NCI-H2029 (cell line): ENCODE measurements at regions not wholly inside any gene's neighbourhood (a gene's known extent, or its start where the extent isn't known, plus 50 kb on each side); places are given as distances from the start of the nearest gene placed in this dataset.
"Not testable (repeated sequence)": the region's sequence is repeated elsewhere in the genome, so short reads cannot be mapped to it uniquely, and the experiment has no call there.

Source experiments
- DNase-seq: peaks from one replicate; lab custom pipeline; 2025; lab: John Stamatoyannopoulos, UW

GRCh38 chr3:112736805-112737566, 96.0 kb upstream of the CCDC80 start:
- DNase-seq = no peak

DNA sequence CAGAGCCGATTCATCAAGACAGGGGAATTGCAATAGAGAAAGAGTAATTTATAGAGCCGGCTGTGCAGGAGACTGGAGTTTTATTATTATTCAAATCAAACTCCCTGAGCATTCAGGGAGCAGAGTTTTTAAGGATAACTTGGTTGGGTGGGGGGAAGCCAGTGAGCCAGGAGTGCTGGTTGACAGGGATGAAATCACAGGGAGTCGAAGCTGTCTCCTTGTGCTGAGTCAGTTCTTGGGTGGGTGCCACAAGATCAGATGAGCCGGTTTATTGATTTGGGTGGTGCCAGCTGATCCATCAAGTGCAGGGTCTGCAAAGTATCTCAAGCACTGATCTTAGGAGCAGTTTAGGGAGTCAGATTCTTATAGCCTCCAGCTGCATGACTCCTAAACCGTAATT, 95.4 kb upstream of the CCDC80 start:
- no peak for DNase-seq

DNA sequence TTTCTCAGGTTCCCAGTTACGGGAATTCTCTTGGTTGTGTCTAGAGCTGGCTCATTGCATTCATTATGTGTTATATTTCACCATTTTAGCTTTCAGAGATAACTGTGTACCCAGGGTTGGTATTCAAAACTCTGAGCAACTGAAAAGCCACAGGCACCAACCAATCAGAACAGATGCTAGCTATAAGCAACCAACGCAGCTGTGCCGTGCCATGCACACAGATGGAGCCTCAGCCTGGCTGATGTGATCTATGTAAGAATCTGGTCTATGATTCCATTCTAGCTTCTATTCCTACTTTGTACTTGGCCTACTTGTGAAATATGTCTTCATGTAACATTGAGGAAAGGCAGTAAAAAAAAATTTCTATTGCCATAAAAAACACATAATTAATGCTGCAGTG, 95.0 kb upstream of the CCDC80 start:
- DNase-seq = no peak

GRCh38 chr3:112734736-112735350, 93.9 kb upstream of the CCDC80 start:
- peak; percentile 9 for DNase-seq

DNA sequence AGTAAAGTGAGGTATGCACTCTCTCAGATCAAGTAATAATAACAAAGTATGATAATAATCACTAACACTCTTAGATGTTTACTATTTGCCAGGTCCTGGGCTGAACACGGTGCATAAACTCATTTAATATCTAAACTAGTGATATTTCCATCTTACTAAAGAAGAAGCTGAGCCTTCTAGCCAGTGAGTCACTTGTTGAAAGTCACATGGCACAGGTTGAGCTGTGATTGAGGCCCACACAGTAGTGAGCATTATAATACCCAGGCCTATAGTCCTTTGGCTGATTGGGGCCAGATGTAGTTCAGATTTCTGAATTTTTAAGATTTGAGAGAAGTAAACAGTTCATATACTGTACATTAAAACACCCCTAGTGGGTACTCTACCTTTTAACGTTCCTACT, 93.2 kb upstream of the CCDC80 start:
- DNase-seq = no peak

- no peak for DNase-seq
Measured at GRCh38 chr3:112730210-112730609, 89.3 kb upstream of the CCDC80 start.

DNA sequence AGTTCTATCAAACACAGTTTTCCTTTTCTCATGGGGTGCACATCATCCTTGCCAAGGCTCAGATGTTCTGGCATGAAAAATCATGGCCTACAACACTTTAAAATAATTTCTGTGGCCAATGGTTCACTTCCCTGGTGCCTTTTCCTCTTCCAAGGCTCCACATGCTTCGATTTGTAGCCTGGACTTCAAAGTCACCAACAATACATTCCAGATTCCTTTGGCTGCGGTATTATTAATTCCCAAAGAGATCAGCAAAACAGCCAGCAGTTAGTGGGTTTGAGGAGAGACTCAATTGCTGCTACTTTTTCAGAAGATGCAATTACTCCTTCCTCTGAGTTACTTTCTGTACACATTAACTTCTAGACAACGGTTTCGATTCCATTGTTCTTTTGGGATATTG, 80.3 kb upstream of the CCDC80 start:
- no peak for DNase-seq

- DNase-seq = no peak
Measured at GRCh38 chr3:112718967-112719366, 78.0 kb upstream of the CCDC80 start.

- no peak for DNase-seq
Measured at GRCh38 chr3:112718516-112718915, 77.6 kb upstream of the CCDC80 start.

- no peak for DNase-seq
Measured at GRCh38 chr3:112709911-112710310, 69.0 kb upstream of the CCDC80 start.

DNA sequence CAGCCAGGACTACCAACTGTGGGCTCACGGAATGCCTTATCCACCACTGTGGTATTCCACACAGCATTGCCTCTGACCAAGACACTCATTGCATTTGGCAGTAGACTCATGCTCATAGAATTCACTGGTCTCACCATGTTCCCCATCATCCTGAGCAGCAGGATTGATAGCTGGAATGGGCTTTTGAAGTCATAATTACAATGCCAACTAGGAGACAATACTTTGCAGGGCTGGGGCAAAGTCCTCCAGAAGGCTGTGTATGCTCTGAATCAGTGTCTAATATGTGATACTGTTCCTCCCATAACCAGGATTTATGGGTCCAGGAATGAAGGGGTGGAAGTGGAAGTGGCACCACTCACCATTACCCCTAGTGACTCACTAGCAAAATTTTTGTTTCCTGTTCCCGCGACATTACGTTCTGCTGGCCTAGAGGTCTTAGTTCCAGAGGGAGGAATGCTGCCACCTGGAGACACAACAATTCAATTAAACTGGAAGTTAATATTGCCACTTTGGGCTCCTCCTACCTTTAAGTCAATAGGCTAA, 58.6 kb upstream of the CCDC80 start:
- no peak for DNase-seq

DNA sequence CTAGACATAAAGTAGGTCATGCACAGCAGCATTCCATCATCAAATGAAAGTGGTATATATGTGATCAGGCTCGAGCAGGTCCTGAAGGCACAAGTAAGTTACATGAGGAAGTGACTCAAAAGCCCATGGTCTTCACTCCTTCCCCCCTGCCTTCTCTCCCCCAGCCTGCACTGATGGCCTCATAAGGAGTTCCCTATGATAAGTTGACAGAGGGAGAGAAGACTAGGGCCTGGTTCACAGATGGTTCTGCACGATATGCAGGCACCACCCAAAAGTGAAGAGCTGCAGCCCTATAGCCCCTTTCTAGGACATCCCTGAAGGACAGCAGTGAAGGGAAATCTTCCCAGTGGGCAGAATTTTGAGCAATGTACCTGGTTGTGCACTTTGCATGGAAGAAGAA, 57.5 kb upstream of the CCDC80 start:
- not testable (repeated sequence) for DNase-seq

DNA sequence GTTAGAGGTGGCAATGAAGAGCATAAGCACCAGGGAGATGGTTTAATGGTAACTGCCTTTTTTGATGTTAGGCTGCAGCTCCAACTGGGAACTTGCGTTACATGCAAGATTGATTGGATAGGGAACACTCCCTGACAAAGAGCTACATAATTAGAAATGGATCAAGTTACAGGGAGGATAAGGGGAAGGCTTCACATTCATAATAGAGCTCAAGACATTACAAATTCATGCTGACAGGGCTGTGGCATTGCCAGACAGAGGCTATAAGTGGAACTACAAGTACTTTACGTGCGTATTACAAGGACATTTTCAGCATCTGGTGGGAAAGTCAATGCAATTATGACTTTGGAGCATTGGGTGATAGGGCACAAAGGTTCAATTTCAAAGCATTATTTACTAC, 55.3 kb upstream of the CCDC80 start:
- not testable (repeated sequence) for DNase-seq

GRCh38 chr3:112695377-112696108, 54.6 kb upstream of the CCDC80 start:
- DNase-seq = not testable (repeated sequence)

DNA sequence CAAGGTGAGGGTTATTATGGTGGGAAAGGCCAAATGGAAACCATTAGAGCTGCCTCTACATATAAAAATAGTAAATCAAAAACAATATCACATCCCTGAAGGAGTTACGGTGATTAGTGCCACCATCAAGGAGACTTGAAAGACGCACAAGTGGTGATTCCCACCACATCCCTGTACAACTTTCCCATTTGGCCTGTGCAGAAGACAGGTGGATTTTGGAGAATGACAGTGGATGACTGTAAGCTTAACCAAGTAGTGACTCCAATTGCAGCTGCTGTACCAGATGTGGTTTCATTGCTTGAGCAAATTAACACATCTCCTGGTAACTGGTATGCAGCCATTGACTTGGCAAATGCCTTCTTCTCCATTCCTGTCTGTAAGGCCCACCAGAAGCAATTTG, 54.0 kb upstream of the CCDC80 start:
- not testable (repeated sequence) for DNase-seq

- no peak for DNase-seq
Measured at GRCh38 chr3:112693186-112693585, 52.2 kb upstream of the CCDC80 start.
